GM12878 (cell line): ENCODE measurements at regions not wholly inside any gene's neighbourhood (a gene's known extent, or its start where the extent isn't known, plus 50 kb on each side); places are given as distances from the start of the nearest gene placed in this dataset.

ENCODE experiments used
- ATAC-seq: fragments of 200-7000 bp; cut with Tn5 transposase; 3 replicates; pipeline ENCODE4 v1.9.1; 2020; ENCODE audit warnings: mild to moderate bottlenecking, moderate library complexity
- BruUV-seq: library from RNA; stranded (reverse); fragments of 400-500 nt; replicated peaks from 2 replicates; lab custom pipeline; 2021; lab: Mats Ljungman, UMichigan
- CTCF ChIA-PET: fragments of 300-600 bp; sonication (Branson Sonifier 250); formaldehyde crosslinking; extraction: SDS; loops from one replicate; lab custom pipeline; 2021; ENCODE audit warnings: inconsistent platforms; lab: Yijun Ruan, JAX
- POLR2A ChIA-PET: fragments of 350-600 bp; formaldehyde crosslinking; extraction: SDS; loops from one replicate; lab custom pipeline; 2021; ENCODE audit warnings: inconsistent platforms; lab: Charles Lee
- RAD21 ChIA-PET: fragments of 300-600 bp; sonication (Branson Sonifier 250); formaldehyde crosslinking; loops from one replicate; lab custom pipeline; 2023; ENCODE audit warnings: antibody characterized with exemption; ENCODE audit not compliant: unreplicated experiment; lab: Charles Lee
- SMC1A ChIA-PET: fragments of 300-600 bp; sonication (Branson Sonifier 250); formaldehyde crosslinking; loops from one replicate; lab custom pipeline; 2023; ENCODE audit not compliant: unreplicated experiment, uncharacterized antibody; lab: Charles Lee
- DNase-seq: peaks from one replicate; pipeline ENCODE4 v3.0.0-alpha.2; 2011; ENCODE audit warnings: low read depth, low spot score
- FAIRE-seq: peaks from 3 replicates; lab custom pipeline; 2011; peaks lifted over from hg19 to GRCh38; lab: Jason Lieb, UNC
- H2AFZ ChIP-seq: 2 replicates; pipeline ENCODE4 v1.6.0; 2011; ENCODE audit warnings: low read depth, low read length, control low read depth; ENCODE audit not compliant: control insufficient read depth
- H3K27ac ChIP-seq: 2 replicates; pipeline ENCODE4 v1.5.1; 2011; ENCODE audit warnings: control low read depth; ENCODE audit not compliant: control insufficient read depth, insufficient read depth
- H3K27me3 ChIP-seq, 2 experiments: replicated peaks in 1 of 2; 2 replicates each; pipeline versions ENCODE4 v1.6.0 to v1.6.1; 2011; ENCODE audit warnings: low read length in 1 of 2; ENCODE audit not compliant: control insufficient read depth in 2 of 2, insufficient read depth in 2 of 2
- H3K36me3 ChIP-seq, 2 experiments: 2 replicates each; pipeline ENCODE4 v1.5.1; 2011; ENCODE audit warnings: low read length in 1 of 2; ENCODE audit not compliant: control insufficient read depth in 2 of 2, insufficient read depth in 2 of 2
- H3K4me1 ChIP-seq: 2 replicates; pipeline ENCODE4 v1.6.1; 2011; ENCODE audit warnings: mild to moderate bottlenecking, low read length, moderate library complexity, mixed read lengths; ENCODE audit not compliant: control insufficient read depth, insufficient read depth
- H3K4me2 ChIP-seq: 2 replicates; pipeline ENCODE4 v1.6.0; 2011; ENCODE audit warnings: control low read depth; ENCODE audit not compliant: control insufficient read depth, insufficient read depth
- H3K4me3 ChIP-seq: fragments of 200-600 bp; sonication (generic); 2 replicates; pipeline ENCODE4 v1.5.1; 2016
- H3K79me2 ChIP-seq: 2 replicates; pipeline ENCODE4 v1.6.0; 2011; ENCODE audit warnings: low read length; ENCODE audit not compliant: control insufficient read depth, insufficient read depth
- H3K9ac ChIP-seq: 2 replicates; pipeline ENCODE4 v1.8.0; 2011; ENCODE audit warnings: low read length, control low read depth, mixed read lengths; ENCODE audit not compliant: control insufficient read depth, insufficient read depth
- H3K9me3 ChIP-seq: replicated peaks from 3 replicates; pipeline ENCODE4 v1.5.1; 2011; ENCODE audit warnings: mild to moderate bottlenecking, low read length; ENCODE audit not compliant: control insufficient read depth, insufficient read depth
- H4K20me1 ChIP-seq: 2 replicates; pipeline ENCODE4 v1.6.0; 2011; ENCODE audit not compliant: control insufficient read depth, insufficient read depth
- ATF7 ChIP-seq: fragments of 450-650 bp; IDR thresholded peaks from 2 replicates; pipeline ENCODE4 v1.6.1; 2016; ENCODE audit warnings: low read depth, mild to moderate bottlenecking
- HDAC6 ChIP-seq: fragments of 200-600 bp; sonication (generic); IDR thresholded peaks from one replicate; pipeline ENCODE4 v1.8.0; 2017; ENCODE audit warnings: antibody characterized with exemption; ENCODE audit not compliant: unreplicated experiment
- PAX8 ChIP-seq: fragments of 450-650 bp; IDR thresholded peaks from 2 replicates; pipeline ENCODE4 v1.6.1; 2017; ENCODE audit warnings: mild to moderate bottlenecking, moderate library complexity
- RFX5 ChIP-seq: IDR thresholded peaks from 2 replicates; pipeline ENCODE4 v1.6.1; 2011; ENCODE audit warnings: low read depth, low read length, improper control_type of control experiment
- RUNX3 ChIP-seq: IDR thresholded peaks from 2 replicates; pipeline ENCODE4 v1.6.1; 2012; ENCODE audit warnings: low read length, inconsistent platforms
- SP1 ChIP-seq: IDR thresholded peaks from one replicate; pipeline ENCODE4 v1.6.1; 2011; ENCODE audit warnings: low read depth, low read length
- TARDBP ChIP-seq: IDR thresholded peaks from 2 replicates; pipeline ENCODE4 v1.6.1; 2016; ENCODE audit warnings: borderline replicate concordance
- TCF7 ChIP-seq: IDR thresholded peaks from 2 replicates; pipeline ENCODE4 v1.6.1; 2014; ENCODE audit warnings: antibody characterized with exemption, borderline replicate concordance
- ZNF384 ChIP-seq: IDR thresholded peaks from 2 replicates; pipeline ENCODE4 v1.6.1; 2012; ENCODE audit warnings: low read depth, mild to moderate bottlenecking, low read length, improper control_type of control experiment, borderline replicate concordance
- WGBS: methylation state at CpG from one replicate; pipeline ENCODE4 v1.1.6; 2016; ENCODE audit warnings: low lambda C conversion rate; ENCODE audit not compliant: insufficient replicate concordance, insufficient coverage; ENCODE audit errors: missing lambda C conversion rate; 5-methylcytosine and 5-hydroxymethylcytosine counted together
- in situ Hi-C: fragments of 300-500 bp; cut with MboI; formaldehyde crosslinking; loops from 9 replicates; pipeline ENCODE4 v1.14.3; 2018; ENCODE audit warnings: mixed read lengths
- intact Hi-C: fragments of 100-400 bp; cut with micrococcal nuclease; formaldehyde crosslinking; loops from one replicate; pipeline ENCODE4 v1.14.2; 2022; ENCODE audit not compliant: unreplicated experiment
- TF ChIP-seq, protein P1 (sequence below): fragments of 150-350 bp; IDR thresholded peaks from 2 replicates; pipeline ENCODE4 v1.6.1; 2016; ENCODE audit warnings: low read depth, low read length

DNA sequence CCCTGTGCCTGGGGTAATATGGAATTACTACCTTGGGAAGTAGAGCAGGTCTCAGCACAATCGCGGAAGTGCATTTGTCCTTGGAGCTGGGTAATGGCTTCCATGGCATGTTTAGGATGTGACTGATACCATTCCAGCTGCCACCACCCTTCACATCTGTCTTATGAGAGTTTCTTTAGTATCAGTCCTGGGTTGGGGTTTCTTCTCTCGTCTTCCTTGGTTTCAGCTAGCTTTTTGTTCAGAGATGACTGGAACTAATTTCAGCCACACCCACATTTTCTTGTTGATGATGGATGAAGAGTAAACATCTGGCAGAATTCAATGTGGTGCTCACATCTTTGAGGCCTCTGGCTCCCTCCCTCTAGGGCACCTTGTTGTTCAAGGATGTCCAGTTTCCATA is 212.9 kb upstream of the SOX21 start:
- no peak overlapping the region for H3K27ac ChIP-seq
- no peaks in the 10 kb centered on the region for H3K36me3 ChIP-seq
- H2AFZ ChIP-seq, result no peak overlapping the region
- FAIRE-seq (no peak), ATAC-seq (no peak), DNase-seq (no peak)
- H3K4me2 ChIP-seq, result no peak overlapping the region
- intact Hi-C loops (no loop called here), in situ Hi-C loops (no loop called here)
- RAD21 ChIA-PET, result no interaction called here
- H3K4me1 ChIP-seq, result peaks cover 3% of the 10 kb centered on the region
- SMC1A ChIA-PET, result interaction anchor here (0.6 kb wide), 1 partner anchor 252 kb away, joined by 3 read pairs; no protein-coding TSS in a partner anchor
- TF ChIP-seq HDAC6 (no peak), ZNF384 (no peak), TARDBP (no peak), SP1 (no peak), TCF7 (no peak), PAX8 (no peak), ATF7 (no peak), RFX5 (no peak), RUNX3 (no peak)
- TF ChIP-seq, protein P1, sequence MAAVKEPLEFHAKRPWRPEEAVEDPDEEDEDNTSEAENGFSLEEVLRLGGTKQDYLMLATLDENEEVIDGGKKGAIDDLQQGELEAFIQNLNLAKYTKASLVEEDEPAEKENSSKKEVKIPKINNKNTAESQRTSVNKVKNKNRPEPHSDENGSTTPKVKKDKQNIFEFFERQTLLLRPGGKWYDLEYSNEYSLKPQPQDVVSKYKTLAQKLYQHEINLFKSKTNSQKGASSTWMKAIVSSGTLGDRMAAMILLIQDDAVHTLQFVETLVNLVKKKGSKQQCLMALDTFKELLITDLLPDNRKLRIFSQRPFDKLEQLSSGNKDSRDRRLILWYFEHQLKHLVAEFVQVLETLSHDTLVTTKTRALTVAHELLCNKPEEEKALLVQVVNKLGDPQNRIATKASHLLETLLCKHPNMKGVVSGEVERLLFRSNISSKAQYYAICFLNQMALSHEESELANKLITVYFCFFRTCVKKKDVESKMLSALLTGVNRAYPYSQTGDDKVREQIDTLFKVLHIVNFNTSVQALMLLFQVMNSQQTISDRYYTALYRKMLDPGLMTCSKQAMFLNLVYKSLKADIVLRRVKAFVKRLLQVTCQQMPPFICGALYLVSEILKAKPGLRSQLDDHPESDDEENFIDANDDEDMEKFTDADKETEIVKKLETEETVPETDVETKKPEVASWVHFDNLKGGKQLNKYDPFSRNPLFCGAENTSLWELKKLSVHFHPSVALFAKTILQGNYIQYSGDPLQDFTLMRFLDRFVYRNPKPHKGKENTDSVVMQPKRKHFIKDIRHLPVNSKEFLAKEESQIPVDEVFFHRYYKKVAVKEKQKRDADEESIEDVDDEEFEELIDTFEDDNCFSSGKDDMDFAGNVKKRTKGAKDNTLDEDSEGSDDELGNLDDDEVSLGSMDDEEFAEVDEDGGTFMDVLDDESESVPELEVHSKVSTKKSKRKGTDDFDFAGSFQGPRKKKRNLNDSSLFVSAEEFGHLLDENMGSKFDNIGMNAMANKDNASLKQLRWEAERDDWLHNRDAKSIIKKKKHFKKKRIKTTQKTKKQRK, result no peak
- WGBS, result 67% methylated on average over 3 of the region's 3 CpGs
- H4K20me1 ChIP-seq, result no peaks in the 10 kb centered on the region
- no peak overlapping the region for H3K9ac ChIP-seq
- H3K27me3 ChIP-seq, result no peaks in the 10 kb centered on the region
- H3K4me3 ChIP-seq, result no peak overlapping the region
- CTCF ChIA-PET, result no interaction called here
- H3K79me2 ChIP-seq, result no peaks in the 10 kb centered on the region
- POLR2A ChIA-PET, result no interaction called here
- H3K9me3 ChIP-seq, result no peaks in the 10 kb centered on the region
- no TSS peak for BruUV-seq
